ENCODE measurements at regions not wholly inside any gene's neighbourhood (a gene's known extent, or its start where the extent isn't known, plus 50 kb on each side); places are given as distances from the start of the nearest gene placed in this dataset.

DNA sequence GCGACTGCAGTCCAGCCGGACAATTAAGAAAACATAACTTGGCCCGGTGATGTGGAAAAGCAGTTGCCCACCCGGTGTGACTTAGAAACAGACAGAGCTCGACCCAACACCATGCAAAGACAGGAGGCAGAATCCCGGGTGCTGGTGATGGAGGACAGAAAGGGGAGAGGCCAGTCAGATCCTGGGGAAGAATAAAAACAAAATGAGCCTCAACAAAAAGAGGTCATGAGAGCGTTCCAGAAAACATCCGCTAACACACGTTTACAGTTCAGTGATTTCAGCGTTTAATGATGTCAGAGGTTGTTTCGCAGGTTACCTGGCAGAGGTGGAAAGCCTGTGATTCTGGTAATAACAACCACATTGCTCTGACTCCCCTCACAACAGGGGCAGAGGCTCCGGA, 111.9 kb downstream of the OSR1 start:
- Histone ChIP-seq H3K36me3 (ENCODE audit: control insufficient read depth in 5 of 5, insufficient read depth in 5 of 5, low read length in 5 of 5) (no peaks in the 10 kb centered on the region), H3K27ac (ENCODE audit: low read depth, low read length) (no peak overlapping the region), H3K9ac (ENCODE audit: low read length in 5 of 5) (no peak overlapping the region), H3K27me3 (ENCODE audit: control insufficient read depth in 5 of 5, insufficient read depth in 4 of 5, low read length in 5 of 5) (no peaks in the 10 kb centered on the region), H3K4me1 (ENCODE audit: control insufficient read depth in 5 of 5, insufficient read depth in 5 of 5, low read length in 5 of 5) (peaks cover 0 to 10% (median 5%) of the 10 kb centered on the region in 5 donors), H3K4me3 (ENCODE audit: low read depth in 1 of 5, low read length in 5 of 5) (no peak overlapping the region), H3K9me3 (ENCODE audit: control insufficient read depth in 5 of 5, low read length in 5 of 5) (no peaks in the 10 kb centered on the region)

DNA sequence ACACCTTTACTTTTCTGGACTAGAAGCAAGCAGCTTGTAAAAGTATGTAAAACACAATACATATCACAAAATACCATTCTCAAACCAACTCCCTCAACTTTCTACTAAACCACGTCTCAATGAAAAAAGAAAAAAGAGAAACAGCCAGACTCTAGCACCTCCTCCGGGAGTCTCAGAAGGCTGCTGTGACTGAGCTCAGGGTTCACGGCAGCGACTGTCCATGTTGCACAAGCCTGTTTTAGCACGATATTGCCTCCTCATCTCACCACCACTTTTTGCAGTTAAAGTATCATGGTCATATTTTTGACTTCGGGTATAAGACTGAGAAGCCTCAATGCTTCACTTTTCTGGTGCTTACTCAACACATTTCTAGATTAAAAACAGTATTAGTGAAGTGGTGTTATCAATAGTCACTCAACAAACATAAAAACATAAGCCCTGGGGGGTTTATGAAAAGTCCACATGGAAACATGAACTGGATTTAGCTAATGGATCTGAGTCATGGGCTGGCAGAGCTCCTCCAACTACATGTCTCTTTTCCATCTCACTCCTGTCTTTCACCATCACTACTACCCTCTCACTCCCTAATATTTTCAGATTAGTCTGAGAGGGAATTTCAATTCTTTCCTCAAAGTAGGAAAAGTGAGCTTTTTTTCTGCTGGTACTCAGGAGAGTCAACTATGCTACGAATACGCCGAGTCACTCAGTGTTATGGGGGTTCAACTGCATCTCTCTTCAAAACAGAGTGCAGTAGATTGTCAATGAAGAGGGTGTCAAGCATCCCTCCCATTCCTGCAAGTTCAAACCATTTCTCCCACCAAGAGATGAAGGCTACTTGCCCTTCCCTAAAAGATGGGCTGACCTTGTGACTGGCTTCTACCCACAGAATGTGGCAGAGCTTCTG, 113.7 kb downstream of the OSR1 start:
- no peaks in the 10 kb centered on the region for H3K9me3 ChIP-seq (ENCODE audit: control insufficient read depth in 5 of 5, low read length in 5 of 5)
- no peak overlapping the region for H3K27ac ChIP-seq (ENCODE audit: low read depth, low read length)
- no peaks in the 10 kb centered on the region for H3K36me3 ChIP-seq (ENCODE audit: control insufficient read depth in 5 of 5, insufficient read depth in 5 of 5, low read length in 5 of 5)
- H3K4me3 ChIP-seq (ENCODE audit: low read depth in 1 of 5, low read length in 5 of 5): no peak overlapping the region
- no peak overlapping the region for H3K9ac ChIP-seq (ENCODE audit: low read length in 5 of 5)
- H3K27me3 ChIP-seq (ENCODE audit: control insufficient read depth in 5 of 5, insufficient read depth in 4 of 5, low read length in 5 of 5): no peaks in the 10 kb centered on the region
- peaks cover 0 to 10% (median 5%) of the 10 kb centered on the region in 5 donors for H3K4me1 ChIP-seq (ENCODE audit: control insufficient read depth in 5 of 5, insufficient read depth in 5 of 5, low read length in 5 of 5)

DNA sequence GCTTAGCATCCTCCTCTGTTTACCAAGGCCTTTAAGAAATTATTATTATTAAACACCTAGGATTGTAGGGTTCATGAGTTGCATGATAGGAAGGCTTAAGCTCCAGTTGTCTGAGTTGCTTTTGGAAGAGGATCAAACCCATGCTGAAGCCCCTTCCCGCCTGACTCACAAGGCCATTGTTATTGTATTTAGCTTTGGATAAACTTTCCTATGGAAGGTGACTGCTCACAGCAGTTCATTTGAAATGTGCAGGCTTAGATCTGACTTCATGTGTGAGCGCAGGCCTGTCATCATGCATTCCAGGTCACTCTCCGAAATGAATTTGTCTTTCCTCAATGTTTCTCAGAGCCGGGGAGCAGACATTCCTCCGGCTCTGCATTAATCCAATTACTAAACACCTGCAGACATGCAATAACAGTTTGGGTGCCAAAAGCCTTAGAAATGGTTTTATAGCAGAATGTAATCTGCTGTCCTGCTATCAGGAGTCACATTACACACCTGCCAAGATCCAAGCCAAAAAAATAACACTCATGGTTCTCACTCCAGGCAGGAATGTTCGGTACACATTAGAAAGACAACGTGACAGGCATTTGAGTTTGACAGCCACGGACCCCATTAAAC, 119.9 kb downstream of the OSR1 start:
- H3K4me1 ChIP-seq (ENCODE audit: control insufficient read depth in 5 of 5, insufficient read depth in 5 of 5, low read length in 5 of 5): peaks cover 0 to 21% (median 13%) of the 10 kb centered on the region in 5 donors
- no peak overlapping the region for H3K9ac ChIP-seq (ENCODE audit: low read length in 5 of 5)
- H3K36me3 ChIP-seq (ENCODE audit: control insufficient read depth in 5 of 5, insufficient read depth in 5 of 5, low read length in 5 of 5): no peaks in the 10 kb centered on the region
- H3K27me3 ChIP-seq (ENCODE audit: control insufficient read depth in 5 of 5, insufficient read depth in 4 of 5, low read length in 5 of 5): no peaks in the 10 kb centered on the region
- H3K4me3 ChIP-seq (ENCODE audit: low read depth in 1 of 5, low read length in 5 of 5): no peak overlapping the region
- no peaks in the 10 kb centered on the region for H3K9me3 ChIP-seq (ENCODE audit: control insufficient read depth in 5 of 5, low read length in 5 of 5)
- H3K27ac ChIP-seq (ENCODE audit: low read depth, low read length): no peak overlapping the region

DNA sequence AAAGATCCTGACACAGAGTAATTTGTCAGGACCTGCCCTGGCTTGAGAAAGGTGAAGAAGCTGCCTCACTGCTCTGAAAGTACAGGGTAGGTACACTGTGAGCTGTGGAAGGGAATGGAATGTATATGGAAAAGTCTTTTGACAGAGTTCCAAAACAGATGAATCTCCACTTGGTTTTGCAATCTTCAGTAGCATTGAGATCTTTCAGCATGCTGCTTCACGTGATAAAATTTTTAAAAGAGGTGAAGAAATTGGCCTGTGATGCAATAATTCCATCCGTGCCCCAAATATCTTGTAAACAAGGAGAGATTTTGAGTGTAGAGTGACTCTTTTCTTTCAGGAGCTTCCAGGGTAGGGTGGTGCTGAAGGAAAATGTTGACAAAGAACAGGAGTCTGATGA, 123.1 kb downstream of the OSR1 start:
- H3K4me3 ChIP-seq (ENCODE audit: low read depth in 1 of 5, low read length in 5 of 5): no peak overlapping the region
- no peak overlapping the region for H3K27ac ChIP-seq (ENCODE audit: low read depth, low read length)
- no peaks in the 10 kb centered on the region for H3K27me3 ChIP-seq (ENCODE audit: control insufficient read depth in 5 of 5, insufficient read depth in 4 of 5, low read length in 5 of 5)
- H3K9me3 ChIP-seq (ENCODE audit: control insufficient read depth in 5 of 5, low read length in 5 of 5): no peaks in the 10 kb centered on the region
- H3K36me3 ChIP-seq (ENCODE audit: control insufficient read depth in 5 of 5, insufficient read depth in 5 of 5, low read length in 5 of 5): no peaks in the 10 kb centered on the region
- no peak overlapping the region for H3K9ac ChIP-seq (ENCODE audit: low read length in 5 of 5)
- H3K4me1 ChIP-seq (ENCODE audit: control insufficient read depth in 5 of 5, insufficient read depth in 5 of 5, low read length in 5 of 5): peaks cover 0 to 30% (median 17%) of the 10 kb centered on the region in 5 donors

DNA sequence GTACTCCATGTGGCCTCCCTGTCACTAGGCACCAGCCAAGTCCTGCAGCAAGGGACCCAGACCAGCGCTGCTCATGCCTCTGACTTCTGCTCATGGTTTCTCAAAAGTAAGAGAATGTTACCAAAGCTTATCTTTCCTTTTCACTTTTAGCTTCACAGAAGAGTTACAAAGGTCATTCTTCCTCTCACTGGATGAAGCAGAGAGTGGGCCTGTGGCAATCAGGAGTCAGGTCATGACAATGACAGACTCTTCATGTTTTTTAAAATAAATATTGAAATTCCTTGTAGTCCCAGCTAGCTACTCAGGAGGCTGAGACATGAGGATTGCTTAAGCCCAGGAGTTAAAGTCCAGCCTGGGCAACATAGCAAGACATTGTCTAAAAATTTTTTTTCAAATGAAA, 126.1 kb downstream of the OSR1 start:
- Histone ChIP-seq H3K9me3 (ENCODE audit: control insufficient read depth in 5 of 5, low read length in 5 of 5) (no peaks in the 10 kb centered on the region), H3K36me3 (ENCODE audit: control insufficient read depth in 5 of 5, insufficient read depth in 5 of 5, low read length in 5 of 5) (no peaks in the 10 kb centered on the region), H3K9ac (ENCODE audit: low read length in 5 of 5) (no peak overlapping the region), H3K4me1 (ENCODE audit: control insufficient read depth in 5 of 5, insufficient read depth in 5 of 5, low read length in 5 of 5) (peaks cover 0 to 40% (median 30%) of the 10 kb centered on the region in 5 donors), H3K27me3 (ENCODE audit: control insufficient read depth in 5 of 5, insufficient read depth in 4 of 5, low read length in 5 of 5) (no peaks in the 10 kb centered on the region), H3K4me3 (ENCODE audit: low read depth in 1 of 5, low read length in 5 of 5) (no peak overlapping the region), H3K27ac (ENCODE audit: low read depth, low read length) (no peak overlapping the region)

DNA sequence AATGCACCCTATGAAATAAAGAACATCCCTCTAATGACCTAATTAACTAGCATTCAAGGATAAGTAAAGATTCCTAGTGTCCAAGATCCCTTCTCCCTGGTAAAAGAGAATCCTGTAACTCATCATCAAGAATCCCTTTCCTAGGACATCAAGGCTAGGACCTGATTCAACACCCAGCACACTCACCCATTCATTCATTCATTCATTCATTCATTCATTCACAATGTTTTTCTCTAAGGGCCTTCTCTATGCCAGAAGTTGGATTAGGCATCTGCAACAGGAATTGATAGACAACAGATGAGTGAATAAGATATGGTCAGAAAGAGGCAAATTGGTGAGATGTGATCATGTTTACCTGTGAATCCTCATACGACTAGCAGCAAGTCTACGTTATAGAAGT, 126.8 kb downstream of the OSR1 start:
- no peaks in the 10 kb centered on the region for H3K36me3 ChIP-seq (ENCODE audit: control insufficient read depth in 5 of 5, insufficient read depth in 5 of 5, low read length in 5 of 5)
- H3K9ac ChIP-seq (ENCODE audit: low read length in 5 of 5): no peak overlapping the region
- H3K9me3 ChIP-seq (ENCODE audit: control insufficient read depth in 5 of 5, low read length in 5 of 5): no peaks in the 10 kb centered on the region
- no peak overlapping the region for H3K4me3 ChIP-seq (ENCODE audit: low read depth in 1 of 5, low read length in 5 of 5)
- H3K4me1 ChIP-seq (ENCODE audit: control insufficient read depth in 5 of 5, insufficient read depth in 5 of 5, low read length in 5 of 5): peaks cover 0 to 45% (median 33%) of the 10 kb centered on the region in 5 donors
- no peaks in the 10 kb centered on the region for H3K27me3 ChIP-seq (ENCODE audit: control insufficient read depth in 5 of 5, insufficient read depth in 4 of 5, low read length in 5 of 5)
- H3K27ac ChIP-seq (ENCODE audit: low read depth, low read length): no peak overlapping the region

DNA sequence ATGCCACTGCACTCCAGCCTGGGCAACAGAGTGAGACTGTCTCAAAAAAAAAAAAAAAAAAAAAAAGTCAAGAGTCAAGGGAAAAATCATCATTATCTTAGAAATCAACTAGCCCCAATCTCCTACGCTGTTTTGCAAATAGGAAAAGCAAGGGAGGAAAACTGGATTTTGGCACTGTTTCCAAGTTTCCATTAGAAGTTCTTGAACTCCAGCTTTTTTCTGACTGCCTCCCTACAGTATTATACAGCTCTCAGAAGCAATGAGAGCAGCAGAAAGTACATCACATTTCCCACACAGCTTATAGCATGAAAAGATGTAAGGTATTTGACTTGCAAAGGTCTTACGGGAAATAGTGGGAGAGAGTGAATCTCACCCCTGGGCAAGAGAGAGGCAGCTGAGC, 127.8 kb downstream of the OSR1 start:
- H3K4me1 ChIP-seq (ENCODE audit: control insufficient read depth in 5 of 5, insufficient read depth in 5 of 5, low read length in 5 of 5): peaks cover 0 to 42% (median 30%) of the 10 kb centered on the region in 5 donors
- H3K4me3 ChIP-seq (ENCODE audit: low read depth in 1 of 5, low read length in 5 of 5): no peak overlapping the region
- no peaks in the 10 kb centered on the region for H3K27me3 ChIP-seq (ENCODE audit: control insufficient read depth in 5 of 5, insufficient read depth in 4 of 5, low read length in 5 of 5)
- H3K9me3 ChIP-seq (ENCODE audit: control insufficient read depth in 5 of 5, low read length in 5 of 5): no peaks in the 10 kb centered on the region
- no peak overlapping the region for H3K9ac ChIP-seq (ENCODE audit: low read length in 5 of 5)
- no peaks in the 10 kb centered on the region for H3K36me3 ChIP-seq (ENCODE audit: control insufficient read depth in 5 of 5, insufficient read depth in 5 of 5, low read length in 5 of 5)
- H3K27ac ChIP-seq (ENCODE audit: low read depth, low read length): no peak overlapping the region

DNA sequence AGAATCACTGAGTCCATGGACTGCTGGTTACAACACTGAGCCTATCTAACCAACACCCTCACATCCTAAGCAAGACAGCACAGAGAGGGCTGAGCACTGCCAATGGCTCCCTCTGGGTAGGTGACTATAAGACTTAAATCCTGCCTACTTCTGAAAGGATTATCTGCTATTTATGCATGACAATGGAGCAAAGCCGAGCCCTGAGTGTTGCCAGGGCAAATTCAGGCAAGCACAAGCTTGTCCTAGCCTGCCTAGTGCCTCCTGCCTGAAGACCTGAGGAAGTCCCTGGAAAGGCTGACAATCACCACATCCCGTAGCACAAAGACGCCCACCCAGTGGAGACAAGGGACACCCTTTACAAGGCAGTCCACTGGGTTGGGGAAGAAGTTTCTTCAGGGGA, 129.7 kb downstream of the OSR1 start:
- no peak overlapping the region for H3K4me3 ChIP-seq (ENCODE audit: low read depth in 1 of 5, low read length in 5 of 5)
- H3K27me3 ChIP-seq (ENCODE audit: control insufficient read depth in 5 of 5, insufficient read depth in 4 of 5, low read length in 5 of 5): no peaks in the 10 kb centered on the region
- H3K27ac ChIP-seq (ENCODE audit: low read depth, low read length): no peak overlapping the region
- peaks cover 0 to 27% (median 20%) of the 10 kb centered on the region in 5 donors for H3K4me1 ChIP-seq (ENCODE audit: control insufficient read depth in 5 of 5, insufficient read depth in 5 of 5, low read length in 5 of 5)
- no peak overlapping the region for H3K9ac ChIP-seq (ENCODE audit: low read length in 5 of 5)
- H3K9me3 ChIP-seq (ENCODE audit: control insufficient read depth in 5 of 5, low read length in 5 of 5): no peaks in the 10 kb centered on the region
- no peaks in the 10 kb centered on the region for H3K36me3 ChIP-seq (ENCODE audit: control insufficient read depth in 5 of 5, insufficient read depth in 5 of 5, low read length in 5 of 5)

DNA sequence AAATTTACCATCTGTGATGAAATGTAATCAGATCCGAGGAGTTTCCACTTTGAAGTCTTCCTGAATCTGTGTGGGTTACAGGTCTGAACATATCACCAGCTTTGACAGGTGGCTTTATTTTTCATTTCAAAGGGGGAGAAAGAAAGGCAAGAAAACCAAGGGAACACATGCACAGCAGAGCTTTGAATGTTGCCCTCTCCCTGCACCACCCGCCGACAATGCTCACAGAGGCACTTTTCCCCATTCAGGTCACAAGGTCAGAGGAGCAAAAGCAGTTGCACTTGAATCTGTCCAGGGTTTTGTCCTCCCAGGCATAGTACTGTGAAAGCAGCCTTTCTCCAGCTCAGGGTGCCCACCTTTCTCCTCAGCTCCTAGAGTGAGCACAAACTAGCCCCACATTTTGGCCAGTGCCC, 130.2 kb downstream of the OSR1 start:
- Histone ChIP-seq H3K27ac (ENCODE audit: low read depth, low read length) (no peak overlapping the region), H3K4me3 (ENCODE audit: low read depth in 1 of 5, low read length in 5 of 5) (no peak overlapping the region), H3K4me1 (ENCODE audit: control insufficient read depth in 5 of 5, insufficient read depth in 5 of 5, low read length in 5 of 5) (peaks cover 0 to 27% (median 20%) of the 10 kb centered on the region in 5 donors), H3K9me3 (ENCODE audit: control insufficient read depth in 5 of 5, low read length in 5 of 5) (no peaks in the 10 kb centered on the region), H3K27me3 (ENCODE audit: control insufficient read depth in 5 of 5, insufficient read depth in 4 of 5, low read length in 5 of 5) (no peaks in the 10 kb centered on the region), H3K36me3 (ENCODE audit: control insufficient read depth in 5 of 5, insufficient read depth in 5 of 5, low read length in 5 of 5) (no peaks in the 10 kb centered on the region), H3K9ac (ENCODE audit: low read length in 5 of 5) (no peak overlapping the region)

DNA sequence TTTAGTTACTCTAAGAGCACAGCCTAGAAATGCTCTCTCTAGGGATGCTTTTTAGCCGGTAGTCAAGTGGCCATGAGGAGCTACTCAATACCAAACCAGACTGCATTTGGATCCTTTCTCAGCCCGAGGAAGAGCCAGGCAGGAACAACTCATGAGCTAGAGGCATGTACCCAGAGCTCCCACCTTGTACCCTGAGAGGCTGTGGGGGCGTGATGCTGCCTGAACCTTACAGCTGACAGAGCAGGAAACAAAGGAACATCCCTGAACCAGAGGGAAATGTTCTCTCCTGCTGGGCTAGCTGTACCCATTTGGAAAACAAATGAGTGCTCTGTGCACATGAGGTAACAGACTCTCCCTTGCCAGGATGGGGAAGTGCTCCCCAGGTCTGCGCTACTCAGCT, 131.6 kb downstream of the OSR1 start:
- Histone ChIP-seq H3K27me3 (ENCODE audit: control insufficient read depth in 5 of 5, insufficient read depth in 4 of 5, low read length in 5 of 5) (no peaks in the 10 kb centered on the region), H3K4me1 (ENCODE audit: control insufficient read depth in 5 of 5, insufficient read depth in 5 of 5, low read length in 5 of 5) (peaks cover 0 to 21% (median 17%) of the 10 kb centered on the region in 5 donors), H3K9me3 (ENCODE audit: control insufficient read depth in 5 of 5, low read length in 5 of 5) (no peaks in the 10 kb centered on the region), H3K4me3 (ENCODE audit: low read depth in 1 of 5, low read length in 5 of 5) (no peak overlapping the region), H3K9ac (ENCODE audit: low read length in 5 of 5) (no peak overlapping the region), H3K36me3 (ENCODE audit: control insufficient read depth in 5 of 5, insufficient read depth in 5 of 5, low read length in 5 of 5) (no peaks in the 10 kb centered on the region), H3K27ac (ENCODE audit: low read depth, low read length) (no peak overlapping the region)

Data from subcutaneous abdominal adipose tissue (tissue), 5 donors.